IMR-90 (cell line): ENCODE measurements at regions not wholly inside any gene's neighbourhood (a gene's known extent, or its start where the extent isn't known, plus 50 kb on each side); places are given as distances from the start of the nearest gene placed in this dataset. TPM values are rescaled to one million over a fixed set of nuclear protein-coding genes. Genes with fewer than 3 reads are reported as not detected.

Experiments
- microRNA-seq, 2 experiments: library from miRNA; stranded (forward) in 1 of 2; unstranded in 1 of 2; fragments of 10-50 nt in 1 of 2; fragments of <30 nt in 1 of 2; gene quantifications in 1 of 2; microRNA quantifications in 1 of 2; one replicate each; pipeline versions ENCODE3 to v1.1.0; 2013 to 2020; ENCODE audit not compliant: insufficient read depth in 1 of 2, insufficient read length in 1 of 2, unreplicated experiment in 1 of 2
- small RNA-seq, 5 experiments: library from RNA; depleted of rRNA; stranded (forward); fragments of <200 nt; gene quantifications; one replicate each; pipeline ENCODE3, GENCODE V24; 2012

Small RNA genes in the stretch of these regions (microRNA-seq; reads per million reads assigned to microRNA genes)
- not detected for gene RNA5SP161 (ENCODE audit: insufficient read depth, insufficient read length)

Small RNA genes in the stretch of these regions (small RNA-seq; reads per million reads assigned to genes)
- gene RNA5SP161 = 0 reads per million in 5 experiments
